Dendritic cell treated with granulocyte-macrophage colony-stimulating factor and Interleukin-4, amounts not matched to agents 40 ng/mL and 50 ng/mL, for 4 days (primary cell): ENCODE measurements at regions not wholly inside any gene's neighbourhood (a gene's known extent, or its start where the extent isn't known, plus 50 kb on each side); places are given as distances from the start of the nearest gene placed in this dataset.

Source experiments
- H3K27ac Mint-ChIP-seq: one replicate; pipeline ENCODE4 v1.8.0; 2022; ENCODE audit warnings: mild to moderate bottlenecking, mixed read lengths
- H3K27me3 Mint-ChIP-seq: one replicate; pipeline ENCODE4 v1.8.0; 2022; ENCODE audit warnings: mild to moderate bottlenecking, mixed read lengths
- H3K36me3 Mint-ChIP-seq: one replicate; pipeline ENCODE4 v1.8.0; 2022; ENCODE audit warnings: low read depth, mixed read lengths
- H3K4me1 Mint-ChIP-seq: one replicate; pipeline ENCODE4 v1.8.0; 2022; ENCODE audit warnings: low read depth, mixed read lengths
- H3K4me3 Mint-ChIP-seq: one replicate; pipeline ENCODE4 v1.8.0; 2022; ENCODE audit warnings: mild to moderate bottlenecking, moderate library complexity, mixed read lengths
- H3K9me3 Mint-ChIP-seq: one replicate; pipeline ENCODE4 v1.8.0; 2022; ENCODE audit warnings: mixed read lengths
- intact Hi-C: fragments of 100-400 bp; cut with micrococcal nuclease; formaldehyde crosslinking; loops from one replicate; pipeline ENCODE4 v1.15.0; 2022

GRCh38 chr6:157760589-157761330 lies 62.3 kb upstream of the SNX9 start:
- Mint-ChIP-seq H3K27me3 (peaks cover 26% of the 10 kb centered on the region), H3K4me1 (peaks cover 87% of the 10 kb centered on the region), H3K27ac (peak overlapping the region; percentile 87), H3K4me3 (no peak overlapping the region), H3K36me3 (no peaks in the 10 kb centered on the region), H3K9me3 (no peaks in the 10 kb centered on the region)
- intact Hi-C loops = loop anchor here (1.0 to 10.0 kb wide), 3 partner anchors 42 to 324 kb away; no protein-coding TSS in a partner anchor

DNA sequence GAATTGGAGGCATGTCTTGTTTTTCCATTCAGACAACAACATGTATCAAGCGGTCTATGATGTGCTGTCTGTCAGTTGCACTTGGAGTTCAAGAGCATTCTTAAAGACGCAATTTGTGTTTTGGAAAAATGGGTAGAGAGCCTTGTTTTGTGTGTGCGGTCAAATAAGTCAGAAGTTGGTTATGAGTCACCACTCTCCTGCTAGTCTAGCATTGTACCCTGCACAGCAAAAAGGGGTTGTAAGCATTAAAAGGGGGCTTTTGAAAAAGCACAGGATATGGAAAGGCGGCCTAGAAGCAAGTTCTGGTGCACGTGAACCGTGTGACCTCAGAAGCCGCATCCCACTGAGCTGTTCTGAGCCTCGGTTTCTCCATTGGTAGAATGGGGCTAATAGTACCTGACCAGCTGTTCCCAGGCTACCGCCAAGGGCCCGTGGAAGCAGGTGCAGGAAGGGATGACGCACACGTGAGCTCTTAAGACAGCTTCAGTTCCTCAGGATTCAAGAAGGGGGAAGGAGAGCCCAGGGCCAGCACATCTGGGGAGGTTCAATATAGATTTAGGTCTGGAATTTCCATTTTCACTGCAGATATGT lies 61.6 kb upstream of the SNX9 start:
- peak overlapping the region; percentile 87 for H3K27ac Mint-ChIP-seq
- H3K9me3 Mint-ChIP-seq = no peaks in the 10 kb centered on the region
- H3K4me1 Mint-ChIP-seq = peaks cover 92% of the 10 kb centered on the region
- intact Hi-C loops = loop anchor here (1.0 to 10.0 kb wide), 3 partner anchors 41 to 323 kb away; no protein-coding TSS in a partner anchor
- peaks cover 20% of the 10 kb centered on the region for H3K27me3 Mint-ChIP-seq
- no peaks in the 10 kb centered on the region for H3K36me3 Mint-ChIP-seq
- H3K4me3 Mint-ChIP-seq = peak overlapping the region; percentile 25

GRCh38 chr6:157761926-157762325 lies 61.1 kb upstream of the SNX9 start:
- intact Hi-C loops = loop anchor here (1.0 to 10.0 kb wide), 3 partner anchors 40 to 323 kb away; no protein-coding TSS in a partner anchor
- Mint-ChIP-seq H3K4me3 (peak overlapping the region; percentile 25), H3K27me3 (peaks cover 18% of the 10 kb centered on the region), H3K4me1 (peaks cover 92% of the 10 kb centered on the region), H3K9me3 (no peaks in the 10 kb centered on the region), H3K36me3 (no peaks in the 10 kb centered on the region), H3K27ac (peak overlapping the region; percentile 87)

GRCh38 chr6:157762636-157763035 lies 60.4 kb upstream of the SNX9 start:
- Mint-ChIP-seq H3K9me3 (no peaks in the 10 kb centered on the region), H3K36me3 (no peaks in the 10 kb centered on the region), H3K27me3 (peaks cover 17% of the 10 kb centered on the region), H3K4me1 (peaks cover 93% of the 10 kb centered on the region), H3K4me3 (no peak overlapping the region), H3K27ac (peak overlapping the region; percentile 87)
- intact Hi-C loops = loop anchor here (5.0 to 10.0 kb wide), 2 partner anchors 40 to 322 kb away; no protein-coding TSS in a partner anchor

DNA sequence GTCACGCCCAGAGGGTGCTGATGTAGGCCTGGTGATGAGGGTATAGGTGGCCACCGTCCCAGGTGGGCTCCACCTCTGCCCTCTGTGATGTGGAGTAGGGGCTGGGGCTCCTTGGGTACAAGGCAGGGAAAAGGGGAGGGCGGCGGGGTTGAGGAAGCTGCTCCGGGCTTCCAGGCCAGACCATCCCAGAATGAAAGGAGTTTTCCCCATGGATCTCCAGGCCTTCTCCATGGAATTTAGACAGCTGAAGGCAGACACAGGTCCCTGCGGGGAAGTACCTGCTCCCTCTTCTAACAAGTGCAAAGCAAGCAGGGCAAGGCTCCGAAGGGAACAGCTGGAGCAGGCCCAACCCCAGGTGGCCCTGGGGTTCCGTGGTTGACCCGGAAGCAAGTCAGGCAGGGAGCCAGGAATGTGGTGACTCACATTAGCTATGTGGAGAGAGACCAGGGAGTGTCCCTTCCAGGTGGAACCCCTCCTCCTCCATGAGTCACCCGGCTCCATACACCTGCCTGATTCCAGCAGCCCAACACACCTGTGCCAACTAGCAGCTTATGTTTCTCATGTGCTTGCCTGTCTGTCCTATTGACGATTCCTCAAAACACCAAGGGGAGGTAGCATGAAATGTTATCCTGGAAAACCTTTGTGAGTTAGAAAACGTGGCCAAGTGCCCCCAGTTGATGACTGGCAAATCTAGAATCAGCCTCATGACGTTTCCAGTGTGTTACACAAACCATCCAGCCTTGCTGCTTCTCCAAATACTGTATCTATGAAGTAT lies 59.7 kb upstream of the SNX9 start:
- Mint-ChIP-seq H3K4me1 (peaks cover 93% of the 10 kb centered on the region), H3K36me3 (no peaks in the 10 kb centered on the region)

GRCh38 chr6:157763904-157764177 lies 59.2 kb upstream of the SNX9 start:
- Mint-ChIP-seq H3K27me3 (peaks cover 8% of the 10 kb centered on the region), H3K9me3 (no peaks in the 10 kb centered on the region), H3K4me3 (peak overlapping the region; percentile 13), H3K27ac (peak overlapping the region; percentile 87), H3K4me1 (peaks cover 92% of the 10 kb centered on the region), H3K36me3 (no peaks in the 10 kb centered on the region)
- intact Hi-C loops = loop anchor here (5.0 to 10.0 kb wide), 2 partner anchors 38 to 321 kb away; no protein-coding TSS in a partner anchor

More for the DNA sequence above, 59.7 kb upstream of the SNX9 start:
- no peaks in the 10 kb centered on the region for H3K9me3 Mint-ChIP-seq
- H3K27me3 Mint-ChIP-seq = peaks cover 13% of the 10 kb centered on the region
- H3K27ac Mint-ChIP-seq = peak overlapping the region; percentile 87
- no peak overlapping the region for H3K4me3 Mint-ChIP-seq
- intact Hi-C loops = loop anchor here (5.0 to 10.0 kb wide), 2 partner anchors 39 to 321 kb away; no protein-coding TSS in a partner anchor

DNA sequence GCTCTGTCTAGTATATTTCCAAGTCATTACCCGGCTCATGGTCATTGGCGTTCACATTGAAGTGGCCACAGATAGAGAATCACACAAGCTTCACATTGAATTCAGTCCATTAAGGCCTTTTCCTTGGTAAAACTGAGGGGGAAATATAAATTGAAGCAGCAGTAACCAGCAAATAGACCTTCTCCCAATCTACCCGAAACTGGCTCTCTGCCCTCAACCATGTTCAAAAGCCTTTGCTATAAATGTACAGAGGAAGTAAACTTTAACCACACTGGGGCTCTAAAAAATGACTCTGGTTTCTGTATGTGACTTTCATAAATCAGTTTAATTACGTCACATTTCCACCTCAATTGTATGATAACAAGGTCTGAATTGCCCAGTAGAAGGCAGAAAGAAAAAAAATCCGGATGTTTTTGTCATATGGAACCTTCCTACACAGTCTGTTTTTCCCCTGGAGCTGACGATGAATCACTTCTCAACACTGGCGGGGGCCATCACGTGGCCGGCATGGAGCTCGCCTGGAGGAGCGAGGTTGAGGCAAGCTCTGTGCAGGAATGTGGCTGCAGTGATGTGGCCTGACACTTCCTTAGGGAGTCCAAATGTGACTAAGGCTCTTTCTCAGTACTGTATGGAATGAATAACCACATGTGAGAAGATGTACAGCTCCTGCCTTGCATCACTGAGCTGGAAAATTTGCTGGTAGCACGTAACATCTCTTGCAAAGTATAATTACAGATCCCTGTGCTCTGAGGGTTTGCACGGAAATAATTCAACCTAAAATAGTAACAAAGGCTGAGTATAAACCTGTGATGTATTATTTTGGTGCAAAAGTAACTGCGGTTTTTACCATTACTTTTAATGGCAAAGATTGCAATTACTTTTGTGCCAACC lies 58.6 kb upstream of the SNX9 start:
- no peaks in the 10 kb centered on the region for H3K36me3 Mint-ChIP-seq
- H3K27me3 Mint-ChIP-seq = peaks cover 4% of the 10 kb centered on the region
- intact Hi-C loops = loop anchor here (5.0 to 10.0 kb wide), 2 partner anchors 38 to 320 kb away; no protein-coding TSS in a partner anchor
- peaks cover 92% of the 10 kb centered on the region for H3K4me1 Mint-ChIP-seq
- H3K27ac Mint-ChIP-seq = peak overlapping the region; percentile 87
- no peaks in the 10 kb centered on the region for H3K9me3 Mint-ChIP-seq
- peak overlapping the region; percentile 13 for H3K4me3 Mint-ChIP-seq

DNA sequence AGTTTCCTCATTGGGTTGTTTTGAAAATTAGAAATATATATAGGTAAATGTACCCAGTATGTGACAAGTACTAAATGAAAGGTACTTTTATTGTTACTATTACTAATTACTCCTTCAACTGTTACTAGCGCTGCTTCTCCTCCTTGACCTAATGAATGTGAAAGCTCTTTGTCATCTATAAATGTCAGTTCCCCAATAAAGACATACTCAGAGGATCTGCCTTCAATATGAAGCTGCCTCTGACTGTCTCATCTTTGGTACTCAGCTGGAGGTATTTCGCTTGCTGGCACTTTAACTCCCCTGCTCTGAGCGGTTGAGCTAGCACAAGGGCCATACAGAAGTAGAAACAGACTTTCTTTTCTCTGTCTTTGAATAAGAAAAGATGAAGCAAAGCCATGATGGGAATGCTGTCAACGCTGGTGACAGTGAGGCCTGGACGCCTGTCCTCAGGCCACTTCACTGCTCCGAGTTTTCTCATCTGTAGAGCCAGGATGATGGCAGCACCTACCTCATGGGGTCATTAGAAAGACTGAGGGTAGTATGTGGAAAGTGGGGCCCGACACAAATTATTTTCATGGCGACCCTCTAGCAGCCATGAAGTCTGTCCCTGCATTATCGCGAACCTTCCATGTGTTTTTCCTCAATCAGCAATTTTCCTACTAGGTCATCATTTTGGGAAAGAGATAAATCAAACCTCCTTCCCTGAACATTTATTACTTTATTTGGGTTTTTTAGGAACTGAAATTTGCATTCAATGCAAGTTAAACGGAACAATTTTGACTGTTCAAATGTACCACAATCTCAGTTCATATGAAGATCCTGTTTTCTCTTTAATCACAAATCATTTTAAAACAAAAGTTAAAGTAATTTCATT lies 55.9 kb upstream of the SNX9 start:
- Mint-ChIP-seq H3K27me3 (peaks cover 2% of the 10 kb centered on the region), H3K9me3 (no peaks in the 10 kb centered on the region), H3K4me3 (peak overlapping the region; percentile 6), H3K4me1 (peaks cover 76% of the 10 kb centered on the region), H3K36me3 (no peaks in the 10 kb centered on the region), H3K27ac (peak overlapping the region; percentile 96)
- intact Hi-C loops = loop anchor here (10.0 kb wide), 1 partner anchor 318 kb away; no protein-coding TSS in a partner anchor

GRCh38 chr6:157767775-157768156 lies 55.3 kb upstream of the SNX9 start:
- peaks cover 3% of the 10 kb centered on the region for H3K27me3 Mint-ChIP-seq
- intact Hi-C loops = loop anchor here (10.0 kb wide), 1 partner anchor 317 kb away; no protein-coding TSS in a partner anchor
- H3K4me3 Mint-ChIP-seq = peak overlapping the region; percentile 6
- H3K4me1 Mint-ChIP-seq = peaks cover 73% of the 10 kb centered on the region
- no peaks in the 10 kb centered on the region for H3K9me3 Mint-ChIP-seq
- H3K36me3 Mint-ChIP-seq = no peaks in the 10 kb centered on the region
- H3K27ac Mint-ChIP-seq = peak overlapping the region; percentile 96

- intact Hi-C loops = loop anchor here (10.0 kb wide), 1 partner anchor 316 kb away; no protein-coding TSS in a partner anchor
- H3K4me3 Mint-ChIP-seq = peak overlapping the region; percentile 32
- H3K9me3 Mint-ChIP-seq = no peaks in the 10 kb centered on the region
- no peaks in the 10 kb centered on the region for H3K36me3 Mint-ChIP-seq
- peak overlapping the region; percentile 96 for H3K27ac Mint-ChIP-seq
- H3K4me1 Mint-ChIP-seq = peaks cover 69% of the 10 kb centered on the region
- peaks cover 7% of the 10 kb centered on the region for H3K27me3 Mint-ChIP-seq
These were observed 54.7 kb upstream of the SNX9 start for GRCh38 chr6:157768304-157768703.

GRCh38 chr6:157768863-157769551 lies 54.0 kb upstream of the SNX9 start:
- peak overlapping the region; percentile 96 for H3K27ac Mint-ChIP-seq
- H3K9me3 Mint-ChIP-seq = no peaks in the 10 kb centered on the region
- H3K4me3 Mint-ChIP-seq = no peak overlapping the region
- intact Hi-C loops = loop anchor here (10.0 kb wide), 1 partner anchor 316 kb away; no protein-coding TSS in a partner anchor
- H3K27me3 Mint-ChIP-seq = peaks cover 14% of the 10 kb centered on the region
- no peaks in the 10 kb centered on the region for H3K36me3 Mint-ChIP-seq
- peaks cover 69% of the 10 kb centered on the region for H3K4me1 Mint-ChIP-seq
